Erythroblast (primary cell): ENCODE measurements at regions not wholly inside any gene's neighbourhood (a gene's known extent, or its start where the extent isn't known, plus 50 kb on each side); places are given as distances from the start of the nearest gene placed in this dataset.

Experiments
- GATA1 ChIP-seq: IDR thresholded peaks from 2 replicates; pipeline ENCODE4 v1.6.1; 2011; ENCODE audit warnings: low read depth, mild to moderate bottlenecking, control low read depth, low read length, moderate library complexity
- POLR2A ChIP-seq: IDR thresholded peaks from 2 replicates; pipeline ENCODE4 v1.6.1; 2011; ENCODE audit warnings: mild to moderate bottlenecking, low read length

GRCh38 chr16:50925758-50926357 lies 184.0 kb downstream of the CYLD start:
- TF ChIP-seq POLR2A = no peak
- TF ChIP-seq GATA1 = no peak
